Astrocyte (in vitro differentiated cells and primary cell): ENCODE measurements at regions not wholly inside any gene's neighbourhood (a gene's known extent, or its start where the extent isn't known, plus 50 kb on each side); places are given as distances from the start of the nearest gene placed in this dataset.

Experiments
- EZH2 ChIP-seq: IDR thresholded peaks from 2 replicates; pipeline ENCODE4 v1.6.1; 2012; ENCODE audit warnings: mild to moderate bottlenecking, low read length, inconsistent platforms; ENCODE audit not compliant: insufficient read depth
- TF ChIP-seq, protein P1 (sequence below): IDR thresholded peaks from 2 replicates; pipeline ENCODE4 v1.5.1; 2011; ENCODE audit warnings: low read depth, mild to moderate bottlenecking, inconsistent platforms, low read length, moderate library complexity; ENCODE audit not compliant: insufficient read depth

DNA sequence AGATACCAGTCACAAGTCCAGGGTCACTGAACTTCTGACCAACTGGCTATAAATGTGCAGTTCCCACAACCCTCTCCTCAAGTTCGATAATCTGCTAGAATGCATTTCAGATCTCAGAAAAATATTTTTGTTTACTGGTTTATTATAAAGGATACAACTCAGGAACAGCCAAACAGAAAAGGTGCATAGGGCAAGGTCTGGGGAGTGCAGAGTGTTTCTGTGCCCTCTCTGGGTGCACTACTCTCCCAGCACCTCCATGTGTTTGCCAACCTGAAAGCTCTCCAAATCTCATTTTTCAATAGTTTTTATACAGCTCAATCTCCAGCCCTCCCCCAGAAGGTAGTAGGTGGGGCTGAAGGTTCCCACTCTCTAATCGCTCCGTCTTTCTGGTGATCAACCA, 85.2 kb downstream of the SKA1 start:
- TF ChIP-seq, protein P1, sequence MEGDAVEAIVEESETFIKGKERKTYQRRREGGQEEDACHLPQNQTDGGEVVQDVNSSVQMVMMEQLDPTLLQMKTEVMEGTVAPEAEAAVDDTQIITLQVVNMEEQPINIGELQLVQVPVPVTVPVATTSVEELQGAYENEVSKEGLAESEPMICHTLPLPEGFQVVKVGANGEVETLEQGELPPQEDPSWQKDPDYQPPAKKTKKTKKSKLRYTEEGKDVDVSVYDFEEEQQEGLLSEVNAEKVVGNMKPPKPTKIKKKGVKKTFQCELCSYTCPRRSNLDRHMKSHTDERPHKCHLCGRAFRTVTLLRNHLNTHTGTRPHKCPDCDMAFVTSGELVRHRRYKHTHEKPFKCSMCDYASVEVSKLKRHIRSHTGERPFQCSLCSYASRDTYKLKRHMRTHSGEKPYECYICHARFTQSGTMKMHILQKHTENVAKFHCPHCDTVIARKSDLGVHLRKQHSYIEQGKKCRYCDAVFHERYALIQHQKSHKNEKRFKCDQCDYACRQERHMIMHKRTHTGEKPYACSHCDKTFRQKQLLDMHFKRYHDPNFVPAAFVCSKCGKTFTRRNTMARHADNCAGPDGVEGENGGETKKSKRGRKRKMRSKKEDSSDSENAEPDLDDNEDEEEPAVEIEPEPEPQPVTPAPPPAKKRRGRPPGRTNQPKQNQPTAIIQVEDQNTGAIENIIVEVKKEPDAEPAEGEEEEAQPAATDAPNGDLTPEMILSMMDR: no peak
- TF ChIP-seq EZH2: no peak
